GM19240 (cell line): ENCODE measurements at regions not wholly inside any gene's neighbourhood (a gene's known extent, or its start where the extent isn't known, plus 50 kb on each side); places are given as distances from the start of the nearest gene placed in this dataset.

Source experiments
- DNase-seq: peaks from one replicate; pipeline ENCODE4 v3.0.0; 2011; ENCODE audit warnings: low spot score; ENCODE audit not compliant: insufficient read length

DNA sequence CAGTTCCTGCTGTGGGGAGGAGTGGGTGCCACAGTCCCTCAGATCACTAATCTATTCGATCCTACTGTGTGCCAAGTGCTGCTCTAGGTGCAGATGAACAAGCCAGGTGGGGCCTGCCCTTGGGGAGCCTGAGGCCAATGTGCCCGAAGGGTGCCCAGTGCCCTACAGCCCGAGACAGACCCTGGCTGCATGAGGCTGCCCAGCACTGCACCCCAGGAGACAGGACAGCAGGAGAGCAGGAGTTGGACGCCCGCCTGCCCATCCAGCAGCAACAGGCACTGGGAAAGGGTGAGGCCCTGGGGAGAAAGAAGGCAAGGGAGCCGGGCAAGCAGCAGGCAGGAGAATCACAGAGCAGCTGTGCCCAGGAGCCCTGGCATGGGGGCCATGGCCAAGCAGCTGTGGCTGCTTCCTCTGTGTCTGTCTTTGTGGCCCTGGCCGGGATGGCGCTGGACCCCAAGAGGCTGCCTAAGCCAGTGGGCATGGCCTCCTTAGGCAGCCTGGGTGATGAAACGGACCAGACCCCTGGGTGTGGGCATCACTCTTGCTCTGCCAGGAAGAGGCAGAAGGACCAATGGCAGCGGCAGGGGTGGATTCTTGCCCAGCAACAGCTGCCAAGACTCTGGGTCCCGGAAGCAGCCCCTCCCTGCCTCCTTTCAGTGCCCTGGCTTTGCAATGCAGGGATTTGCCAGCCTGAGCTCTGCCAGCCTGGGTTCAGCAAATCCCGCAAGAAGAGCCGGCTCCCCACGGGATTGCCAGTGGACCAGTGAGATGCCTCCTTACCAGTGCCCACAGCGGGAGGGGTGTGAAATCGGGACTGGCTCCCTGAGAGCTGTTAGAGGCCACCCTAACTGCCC lies 179.6 kb upstream of the TNRC6C start:
- DNase-seq: no peak

DNA sequence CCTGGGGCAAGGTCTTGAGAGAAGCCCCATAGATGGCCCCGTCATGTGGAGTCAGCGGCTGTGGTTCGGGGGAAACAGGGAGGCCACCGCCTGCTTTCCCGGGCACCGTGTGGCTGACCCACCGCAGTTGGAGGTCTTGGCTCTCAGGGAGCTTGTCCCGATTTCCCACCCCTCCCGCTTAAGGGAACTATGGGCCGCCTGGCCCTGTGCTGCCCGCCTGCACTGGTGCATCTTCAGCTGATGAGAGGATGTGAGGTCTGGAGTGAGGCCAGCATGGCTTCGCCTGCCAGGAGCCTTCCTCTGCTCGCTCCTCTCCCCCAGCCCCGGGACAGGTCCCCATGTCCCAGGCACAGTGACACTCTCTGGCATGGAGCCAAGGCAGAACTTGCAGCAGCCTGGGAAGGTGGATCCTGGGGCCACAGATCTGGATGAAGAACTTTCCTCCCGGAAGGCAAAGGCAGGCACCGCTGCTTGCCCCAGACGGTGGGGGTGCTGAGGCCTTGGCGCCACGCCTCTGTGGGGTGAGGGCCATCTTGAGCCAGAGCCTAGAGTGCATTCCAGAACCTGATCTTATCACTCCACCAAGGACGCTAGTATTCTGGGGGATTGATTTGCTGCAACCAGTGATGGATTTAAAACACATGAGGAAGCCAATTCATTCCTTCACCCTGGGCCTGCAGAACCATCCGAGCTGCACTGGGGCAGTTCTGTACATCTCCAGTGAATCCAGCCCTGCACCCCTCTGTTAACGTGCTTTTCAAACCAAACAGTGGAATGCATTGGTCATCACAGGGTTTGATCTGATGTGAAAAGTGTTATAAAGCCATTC lies 178.6 kb upstream of the TNRC6C start:
- DNase-seq: no peak

DNA sequence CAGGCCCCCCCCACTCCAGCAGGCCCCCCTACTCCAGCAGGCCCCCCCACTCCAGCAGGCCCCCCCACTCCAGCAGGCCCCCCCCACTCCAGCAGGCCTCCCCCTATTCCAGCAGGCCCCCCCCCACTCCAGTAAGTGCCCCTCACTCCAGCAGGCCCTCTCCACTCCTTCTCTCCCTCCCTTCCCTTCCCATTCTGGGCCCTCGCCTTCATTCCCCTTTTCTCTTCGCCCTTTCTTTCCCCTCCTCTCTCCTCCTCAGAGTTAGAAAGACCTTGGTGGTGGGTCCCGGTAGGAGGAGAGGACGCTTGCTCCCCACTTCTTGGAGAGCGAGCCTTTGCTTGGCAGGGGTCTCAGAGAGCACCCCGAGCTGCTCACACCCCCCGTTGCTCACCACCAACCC lies 177.0 kb upstream of the TNRC6C start:
- no peak for DNase-seq

DNA sequence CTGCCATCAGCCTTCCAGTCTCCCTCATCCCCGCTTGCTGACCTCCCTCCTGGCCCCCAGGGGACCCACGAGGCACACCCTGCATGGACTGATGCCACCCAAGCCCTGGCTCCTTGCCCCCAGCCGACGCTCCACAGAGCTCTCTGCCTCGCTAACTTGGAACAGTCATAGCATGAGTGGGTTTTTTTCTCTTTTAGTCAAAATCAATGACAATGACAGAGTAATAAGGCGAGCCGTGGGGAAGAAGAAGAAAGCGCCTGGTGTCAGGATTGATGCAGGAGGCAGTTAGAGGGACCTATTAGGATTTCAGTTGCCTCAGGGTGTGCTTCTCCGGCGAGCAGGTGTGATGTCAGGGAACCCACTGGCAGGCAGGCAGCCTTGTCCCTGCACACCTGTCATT lies 176.3 kb upstream of the TNRC6C start:
- DNase-seq: no peak

DNA sequence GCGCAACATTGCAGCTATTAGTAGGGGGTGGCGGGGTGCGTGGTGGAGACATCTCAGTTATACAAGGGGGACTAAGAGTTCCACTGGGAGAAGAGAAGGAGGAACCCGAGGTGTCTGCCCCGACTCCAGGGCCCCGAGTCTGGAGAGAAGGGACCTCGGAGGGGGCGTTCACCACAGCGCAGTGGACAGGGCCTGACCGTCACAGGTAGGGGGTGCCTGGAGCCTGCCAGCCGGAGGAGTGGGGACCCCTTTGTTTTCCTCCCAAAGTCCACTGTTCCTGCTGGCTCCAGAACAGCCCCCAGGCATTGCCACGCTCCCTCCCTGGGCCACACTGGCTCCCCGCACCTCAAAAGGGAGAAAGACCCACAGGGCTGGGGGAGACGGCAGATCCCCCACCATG lies 175.9 kb upstream of the TNRC6C start:
- DNase-seq: no peak

DNA sequence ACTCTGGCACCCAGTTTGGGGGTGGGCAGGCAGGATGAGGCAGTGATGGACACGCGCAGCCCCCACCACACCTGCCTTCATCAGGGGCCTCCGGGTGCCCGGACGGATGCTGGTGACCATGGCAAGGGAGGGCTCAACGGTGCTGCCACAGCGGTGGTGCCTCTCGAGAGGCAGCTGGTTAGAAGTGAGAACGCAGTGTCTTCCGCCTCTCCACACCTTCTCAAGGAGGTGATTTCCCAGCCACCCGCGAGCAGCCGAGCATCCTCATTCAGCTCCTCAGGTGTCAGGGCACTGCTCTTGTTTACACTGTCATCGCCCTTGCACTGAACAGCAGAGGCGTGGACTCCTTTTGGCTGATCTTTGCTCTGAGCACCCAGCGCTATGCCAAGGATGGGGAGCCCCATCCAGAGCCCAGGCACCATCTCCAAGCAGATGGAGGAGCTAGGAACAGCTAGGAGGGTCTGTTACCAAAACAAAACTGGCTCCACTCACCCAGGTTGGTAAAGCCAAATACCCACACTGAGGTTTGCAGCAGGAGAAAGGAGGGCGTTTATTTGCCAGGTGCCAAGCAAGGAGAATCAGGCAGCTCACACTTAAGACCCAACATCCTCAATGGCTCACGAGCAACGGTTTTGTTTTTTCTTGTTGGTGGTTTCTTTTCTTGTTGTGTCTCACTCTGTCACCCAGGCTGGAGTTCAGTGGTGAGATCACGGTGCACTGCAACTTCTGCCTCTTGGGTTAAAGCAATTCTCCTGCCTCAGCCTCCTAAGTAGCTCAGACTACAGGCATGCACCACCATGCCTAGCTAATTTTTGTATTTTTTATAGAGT lies 174.3 kb upstream of the TNRC6C start:
- DNase-seq: peak; percentile 35

DNA sequence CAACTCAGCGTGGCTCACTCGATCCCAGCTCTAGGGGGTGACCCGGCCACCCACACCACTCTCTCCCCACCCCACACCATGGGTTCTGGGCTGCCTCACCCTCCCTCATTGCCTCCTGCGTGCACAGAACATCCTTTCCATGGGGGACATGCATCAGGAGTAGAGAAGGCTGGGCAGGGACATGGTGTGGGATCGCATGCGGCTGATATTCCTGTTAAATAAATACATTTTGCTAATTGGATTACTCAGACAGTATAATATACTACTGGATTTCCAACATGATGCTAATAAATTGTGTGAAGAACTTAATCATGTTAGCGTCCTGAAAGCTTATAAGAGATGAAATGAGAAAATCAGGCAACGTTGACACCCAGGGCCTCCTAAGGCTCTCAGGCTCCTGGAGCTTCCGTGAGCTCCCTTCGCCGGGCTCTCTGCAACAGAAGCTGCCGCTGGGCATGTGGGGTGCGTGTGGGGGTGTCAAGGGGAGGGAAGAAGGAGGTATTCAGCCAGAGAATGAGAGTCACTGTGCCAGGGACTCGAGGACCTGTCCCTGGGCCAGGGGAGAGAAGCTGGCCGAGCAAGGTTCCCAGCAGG lies 173.1 kb upstream of the TNRC6C start:
- no peak for DNase-seq

DNA sequence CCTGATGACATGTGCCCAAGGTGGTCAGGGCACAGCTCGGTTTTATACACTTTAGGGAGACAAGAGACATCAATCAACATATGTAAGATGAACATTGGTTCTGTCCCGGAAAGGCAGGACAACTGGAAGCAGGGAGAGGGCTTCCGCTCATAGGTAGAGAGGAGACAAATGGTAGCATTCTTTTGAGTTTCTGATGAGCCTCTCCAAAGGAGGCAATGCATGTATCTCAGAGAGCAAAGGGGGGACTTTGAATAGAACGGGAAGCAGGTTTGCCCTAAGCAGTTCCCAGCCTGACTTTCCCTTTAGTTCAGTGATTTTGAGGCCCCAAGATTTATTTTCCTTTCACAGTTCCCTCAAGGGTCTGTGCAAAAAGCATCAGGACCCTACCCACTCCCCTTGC lies 172.4 kb upstream of the TNRC6C start:
- DNase-seq: no peak

DNA sequence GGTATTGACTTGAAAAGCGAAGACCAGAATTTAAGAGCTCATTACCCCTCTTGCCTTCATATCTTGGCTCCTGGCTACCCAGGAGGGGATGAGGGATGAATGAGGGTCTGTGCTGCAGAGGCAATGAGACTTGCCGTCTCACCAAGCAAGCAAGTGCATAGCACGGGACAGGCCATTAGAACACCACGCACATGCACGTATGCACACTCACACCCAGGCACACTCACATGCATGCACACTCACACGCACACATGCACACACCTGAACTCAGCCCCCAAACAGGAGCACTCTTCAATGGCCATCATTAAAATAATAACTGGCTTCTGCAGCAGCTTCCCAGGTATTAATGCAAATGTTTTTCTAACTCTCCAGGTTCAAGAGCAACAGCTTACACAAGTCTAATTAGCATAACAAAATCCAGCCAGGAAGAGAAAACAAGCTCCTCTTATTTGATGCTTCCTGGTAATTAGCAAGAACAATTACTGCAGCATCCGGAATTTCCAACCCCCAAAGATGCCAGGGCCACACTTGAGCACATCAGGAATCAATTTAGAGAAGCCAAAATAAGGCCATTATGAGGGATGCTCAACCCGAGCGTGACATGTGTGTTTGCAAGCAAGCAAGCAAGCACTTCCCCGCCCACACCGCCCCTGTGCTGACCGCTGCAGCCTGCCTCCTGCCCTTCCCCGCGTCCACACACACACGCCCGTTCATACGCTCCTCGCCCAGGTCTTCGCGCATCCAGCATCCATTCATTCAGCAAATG lies 171.6 kb upstream of the TNRC6C start:
- DNase-seq: no peak

DNA sequence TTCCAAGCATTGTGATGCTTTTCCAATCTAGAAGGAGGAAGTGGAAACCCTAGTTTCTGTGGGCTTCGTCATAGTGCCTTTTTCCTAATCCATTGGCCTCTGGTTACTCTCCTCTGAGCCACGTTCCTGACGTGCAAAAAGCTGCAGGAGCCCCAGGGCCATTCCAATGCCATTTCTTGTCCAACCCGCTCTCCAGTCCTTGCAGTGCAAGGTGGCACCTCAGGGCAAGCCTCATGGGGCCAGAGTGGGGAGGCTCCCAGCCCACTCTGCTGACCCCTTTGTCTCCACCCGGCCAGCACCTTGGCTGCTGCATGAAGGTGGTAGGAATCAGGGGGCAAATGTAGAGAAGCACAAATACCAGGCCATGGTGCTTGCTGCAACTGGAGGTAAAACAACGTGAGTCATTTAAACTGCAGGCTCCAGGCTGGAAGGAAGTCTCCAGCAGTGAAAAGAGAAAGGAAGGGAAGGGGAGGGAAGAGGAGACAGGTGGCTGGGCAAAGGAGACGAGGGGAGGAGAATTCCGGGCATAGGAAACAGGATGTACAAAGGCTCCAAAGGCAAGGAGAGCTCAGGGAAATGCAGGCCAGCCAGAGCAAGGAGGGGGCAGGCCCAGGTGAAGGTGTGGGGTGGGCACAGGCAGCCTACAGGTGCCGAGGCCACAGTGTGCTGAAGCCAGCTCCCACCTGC lies 168.2 kb upstream of the TNRC6C start:
- no peak for DNase-seq

DNA sequence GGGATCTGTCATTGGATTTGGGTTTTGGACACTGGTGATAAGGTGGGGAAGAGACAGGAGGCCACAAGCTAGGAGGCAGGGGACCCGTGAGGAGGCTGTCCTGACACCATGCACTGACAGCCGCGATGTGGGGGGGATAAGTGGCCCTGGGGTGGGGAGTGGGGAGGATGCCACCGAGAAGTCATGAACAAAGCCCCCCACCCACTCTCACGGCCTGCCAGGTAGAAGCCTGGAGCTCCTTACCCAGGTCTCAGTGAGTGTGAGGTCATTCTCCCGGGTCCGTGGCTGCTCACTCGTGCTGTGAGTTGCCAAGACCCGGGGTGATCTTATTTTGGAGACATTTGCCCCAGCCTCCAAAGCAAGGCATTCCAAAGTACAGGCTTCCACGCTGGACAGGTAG lies 165.9 kb upstream of the TNRC6C start:
- no peak for DNase-seq

DNA sequence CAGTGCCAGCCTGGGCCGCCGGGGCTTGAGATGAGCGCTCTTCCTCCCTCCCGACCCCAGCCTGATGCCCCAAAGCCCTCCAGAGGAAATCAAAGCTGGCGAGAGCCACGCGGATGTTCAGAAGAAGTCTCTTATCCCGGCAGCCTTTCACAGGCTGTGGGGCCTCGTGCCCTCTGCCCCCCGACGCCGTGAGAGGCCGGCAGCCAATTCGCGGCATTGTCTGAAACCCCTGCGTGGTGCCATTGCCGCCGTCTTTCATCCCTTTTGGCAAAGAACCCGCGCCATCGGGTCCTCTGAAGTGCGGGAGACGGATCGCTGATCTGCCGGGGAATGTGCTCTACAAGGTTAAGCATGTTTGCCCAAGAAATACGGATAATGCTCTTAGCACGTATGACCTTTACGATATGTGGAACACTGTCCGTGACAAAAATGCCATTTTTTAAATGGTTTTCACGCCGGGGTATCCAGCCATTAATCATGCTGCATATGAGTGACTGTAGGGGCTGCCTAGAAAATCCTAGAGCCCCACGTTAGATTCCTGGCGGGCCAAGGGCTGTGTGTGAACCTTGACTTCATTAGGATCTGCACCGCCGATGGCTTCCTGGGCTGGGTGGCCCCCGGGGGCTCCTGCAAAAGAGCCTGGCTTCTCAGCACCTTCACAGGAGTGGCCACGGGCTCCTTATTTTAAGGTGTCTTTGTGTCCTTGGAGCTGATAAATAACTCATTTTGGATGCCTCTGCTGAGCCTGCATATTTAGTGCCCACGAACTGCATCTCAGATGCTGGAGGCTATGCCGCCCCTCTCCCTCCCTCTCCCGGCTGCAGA lies 165.1 kb upstream of the TNRC6C start:
- DNase-seq: no peak

DNA sequence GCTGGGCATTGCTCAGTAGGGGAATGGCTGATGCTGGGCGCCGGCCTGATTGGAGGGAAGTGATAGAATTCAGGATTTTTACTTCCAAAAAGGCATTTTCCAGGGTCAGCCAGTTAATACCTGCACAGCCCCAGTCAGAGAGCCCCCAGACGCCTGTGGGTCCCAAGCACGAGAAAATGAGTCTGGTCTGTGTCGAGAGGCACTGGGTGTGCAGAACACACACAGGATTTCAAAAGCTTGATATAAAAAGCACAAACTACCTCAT lies 164.6 kb upstream of the TNRC6C start:
- DNase-seq: no peak

DNA sequence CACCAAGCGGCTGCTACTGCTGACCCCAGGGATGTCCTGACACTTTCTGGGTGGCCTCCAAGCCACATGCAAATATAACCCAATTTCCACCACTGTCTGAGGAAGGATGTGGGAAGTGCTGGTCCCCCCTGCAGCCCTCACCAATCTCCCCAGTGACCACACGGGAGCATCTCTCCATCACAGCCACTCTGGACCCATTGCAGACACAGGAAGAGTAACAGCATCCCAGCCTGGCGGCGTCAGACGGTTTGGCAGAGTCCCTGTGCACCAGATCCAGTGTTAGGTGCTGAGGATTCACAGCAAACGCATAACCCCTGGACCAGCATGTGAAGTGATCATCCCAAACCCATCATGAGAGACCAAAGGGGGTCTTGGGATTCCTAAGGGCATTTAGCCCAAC lies 163.7 kb upstream of the TNRC6C start:
- no peak for DNase-seq

DNA sequence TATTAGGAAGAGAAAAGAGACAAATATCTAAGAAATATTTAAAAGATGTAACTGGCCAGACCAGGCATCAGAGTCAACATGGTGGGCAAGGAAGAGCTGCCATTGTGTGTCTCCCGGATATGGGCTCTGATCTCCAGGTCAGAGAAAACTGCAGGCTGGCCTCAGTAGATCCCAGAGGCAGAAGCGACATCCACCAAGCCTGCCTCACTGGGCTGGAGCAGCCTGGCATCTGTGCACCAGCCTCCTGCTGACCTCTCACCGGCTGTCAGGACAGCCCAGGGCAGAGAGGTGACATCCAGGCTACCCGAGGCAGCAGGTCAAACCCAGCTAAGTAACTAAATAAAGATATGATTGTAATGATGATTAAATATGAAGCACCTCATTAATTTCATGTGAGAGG lies 162.8 kb upstream of the TNRC6C start:
- no peak for DNase-seq

DNA sequence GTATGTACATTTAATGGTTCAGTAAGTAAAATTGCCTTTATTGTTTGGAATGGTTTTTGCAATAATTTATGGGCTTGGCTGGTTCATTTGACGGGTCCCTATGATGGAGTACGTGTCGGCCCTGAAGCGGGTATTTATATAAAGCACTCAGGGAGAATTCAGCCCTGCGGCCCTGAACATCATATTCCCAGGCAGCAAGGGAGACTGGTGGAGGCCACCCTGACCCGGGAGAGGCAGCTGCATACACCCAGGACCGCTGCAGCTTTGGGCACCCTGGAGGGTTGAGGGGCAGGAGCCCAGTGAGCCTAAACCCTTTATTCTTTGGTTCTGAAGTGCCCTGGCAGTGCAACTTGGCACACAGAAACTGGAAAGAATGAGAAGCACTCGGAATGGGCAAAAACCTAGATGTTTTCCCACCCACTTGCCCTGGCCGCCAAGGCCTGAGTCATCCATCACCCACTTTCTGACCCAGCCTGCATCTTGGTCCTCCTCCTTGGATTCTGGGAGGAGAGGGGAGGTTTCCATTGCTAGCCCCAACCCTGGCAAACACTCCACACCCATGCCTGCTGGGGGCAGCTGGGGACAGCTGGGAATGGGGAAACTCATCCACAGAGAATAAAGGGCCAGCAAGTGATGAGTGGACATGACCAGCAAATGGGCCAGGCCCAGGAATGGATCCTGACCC lies 162.2 kb upstream of the TNRC6C start:
- DNase-seq: no peak

DNA sequence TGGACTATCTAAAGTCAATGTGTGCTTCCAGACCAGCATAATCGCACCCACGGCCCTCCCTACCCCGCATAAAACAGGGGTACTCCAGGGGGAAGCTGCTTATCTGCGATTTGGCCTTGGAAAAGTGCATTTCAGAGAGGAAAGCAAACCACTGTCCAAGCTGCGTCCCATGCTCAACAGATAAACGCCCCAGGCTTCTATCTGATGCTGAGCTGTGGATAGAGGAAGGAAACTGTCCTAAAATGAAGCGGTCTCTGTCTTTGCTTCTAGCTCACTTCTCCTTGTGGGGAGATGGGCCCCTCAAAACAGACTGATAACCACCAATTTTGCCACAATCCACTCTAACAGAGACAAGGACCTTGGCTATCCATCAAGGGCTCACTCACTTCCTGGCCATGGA lies 160.5 kb upstream of the TNRC6C start:
- DNase-seq: no peak

DNA sequence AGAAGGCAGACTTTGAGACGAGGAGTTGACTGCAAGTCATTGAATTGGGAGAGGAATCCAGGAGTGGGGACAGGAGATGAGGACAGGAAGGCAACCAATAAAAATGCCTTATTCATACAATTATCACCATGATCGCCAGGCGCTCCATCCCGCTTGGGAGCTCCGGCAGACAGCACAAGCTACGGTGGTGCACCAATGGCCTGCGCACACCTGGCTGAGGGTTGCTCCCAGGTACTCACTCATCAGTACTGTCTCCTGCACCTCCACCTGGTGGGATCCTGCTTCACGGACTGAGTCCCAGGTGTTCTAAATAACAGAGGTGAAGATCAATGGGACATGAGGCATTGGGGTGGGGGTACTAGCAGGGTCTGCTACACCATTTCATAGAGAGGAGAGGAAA lies 160.0 kb upstream of the TNRC6C start:
- DNase-seq: no peak

DNA sequence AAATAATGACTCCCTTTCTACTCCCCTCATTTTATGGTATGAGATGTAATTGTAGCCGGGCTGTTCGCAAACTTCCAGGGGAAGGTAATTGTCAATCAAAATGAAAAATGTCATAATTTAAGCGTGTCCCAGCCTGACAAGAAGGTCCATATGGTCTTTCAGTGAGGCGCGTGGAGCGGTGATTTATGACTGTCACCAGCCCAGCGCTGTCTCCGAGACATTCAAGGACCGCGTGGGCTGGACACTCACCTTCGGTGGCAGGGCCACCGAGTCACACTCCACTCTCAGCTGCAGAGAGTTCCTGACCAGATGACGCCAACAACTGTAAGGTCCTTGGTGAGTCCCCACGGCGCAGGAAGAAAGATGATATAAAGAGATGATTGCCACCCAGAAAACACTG lies 157.7 kb upstream of the TNRC6C start:
- DNase-seq: no peak
